B cell (primary cell): ENCODE measurements at regions not wholly inside any gene's neighbourhood (a gene's known extent, or its start where the extent isn't known, plus 50 kb on each side); places are given as distances from the start of the nearest gene placed in this dataset.

Experiments used
- ATAC-seq: fragments of 200-7000 bp; cut with Tn5 transposase; one replicate; pipeline ENCODE4 v1.10.0; 2021; ENCODE audit warnings: low read depth, mild to moderate bottlenecking, moderate number of reproducible peaks, moderate library complexity
- CTCF ChIA-PET: fragments of 350-600 bp; sonication (Branson Sonifier 250); formaldehyde crosslinking; loops from one replicate; lab custom pipeline; 2021; ENCODE audit warnings: antibody characterized with exemption, inconsistent platforms; lab: Charles Lee
- POLR2A ChIA-PET: fragments of 350-600 bp; sonication (Branson Sonifier 250); formaldehyde crosslinking; loops from one replicate; lab custom pipeline; 2021; ENCODE audit warnings: antibody characterized with exemption; lab: Charles Lee
- DNase-seq: peaks from one replicate; pipeline ENCODE4 v3.0.0; 2013
- H2AFZ ChIP-seq: 2 replicates; pipeline ENCODE4 v1.6.1; 2012; ENCODE audit warnings: mild to moderate bottlenecking, low read depth, low read length; ENCODE audit not compliant: insufficient read depth, poor library complexity, severe bottlenecking
- H3K27ac ChIP-seq, 2 donors: 1 replicate in 1 of 2; 2 replicates in 1 of 2; pipeline ENCODE4 v1.5.1; 2012 to 2013; ENCODE audit warnings: low read length in 2 of 2, mild to moderate bottlenecking in 2 of 2, moderate library complexity in 1 of 2
- H3K27me3 ChIP-seq, 4 experiments: fragments of 200-600 bp in 1 of 4; sonication (generic) in 1 of 4; replicated peaks in 1 of 4; 1 replicate in 2 of 4; 2 replicates in 2 of 4; pipeline versions ENCODE4 v1.6.1 to v1.7.0; 2013 to 2016; ENCODE audit warnings: low read length in 3 of 4, mild to moderate bottlenecking in 2 of 4, mixed read lengths in 1 of 4, moderate library complexity in 1 of 4; ENCODE audit not compliant: insufficient read depth in 4 of 4, control insufficient read depth in 3 of 4; ENCODE audit errors: control extremely low read depth in 1 of 4
- H3K36me3 ChIP-seq, 2 experiments: replicated peaks in 1 of 2; 1 replicate in 1 of 2; 2 replicates in 1 of 2; pipeline versions ENCODE4 v1.6.1 to v1.7.1; 2013; ENCODE audit warnings: low read length in 1 of 2; ENCODE audit not compliant: insufficient read depth in 2 of 2, control insufficient read depth in 1 of 2; ENCODE audit errors: control extremely low read depth in 1 of 2, extremely low read depth in 1 of 2
- H3K4me1 ChIP-seq, 2 donors: fragments of 200-600 bp in 1 of 2; sonication (generic) in 1 of 2; 1 replicate in 1 of 2; 2 replicates in 1 of 2; pipeline versions ENCODE4 v1.5.1 to v1.6.1; 2013 to 2017; ENCODE audit warnings: low read length in 2 of 2; ENCODE audit not compliant: control insufficient read depth in 2 of 2, insufficient read depth in 2 of 2
- H3K4me2 ChIP-seq: replicated peaks from 2 replicates; pipeline ENCODE3; 2012; ENCODE audit warnings: mild to moderate bottlenecking, low read depth, low read length; ENCODE audit not compliant: poor library complexity, severe bottlenecking
- H3K4me3 ChIP-seq, 5 experiments: fragments of 200-600 bp in 1 of 5; sonication (generic) in 1 of 5; 1 replicate in 3 of 5; 2 replicates in 2 of 5; pipeline versions ENCODE4 v1.5.1 to v1.7.0; 2011 to 2016; ENCODE audit warnings: low read length in 4 of 5, mild to moderate bottlenecking in 4 of 5, low read depth in 2 of 5, control low read depth in 1 of 5, moderate library complexity in 1 of 5; ENCODE audit not compliant: insufficient read depth in 1 of 5; ENCODE audit errors: control extremely low read depth in 1 of 5, extremely low read depth in 1 of 5
- H3K79me2 ChIP-seq: fragments of 200-600 bp; sonication (generic); one replicate; pipeline ENCODE4 v1.6.0; 2016; ENCODE audit warnings: low read length; ENCODE audit not compliant: control insufficient read depth, insufficient read depth
- H3K9ac ChIP-seq: fragments of 200-600 bp; sonication (generic); 2 replicates; pipeline ENCODE4 v1.6.1; 2017; ENCODE audit warnings: mild to moderate bottlenecking, low read length, moderate library complexity
- H3K9me3 ChIP-seq, 3 donors: one replicate each; pipeline versions ENCODE4 v1.6.1 to v1.7.1; 2013; ENCODE audit warnings: low read length in 2 of 3; ENCODE audit not compliant: control insufficient read depth in 2 of 3, insufficient read depth in 1 of 3; ENCODE audit errors: control extremely low read depth in 1 of 3
- H4K20me1 ChIP-seq: 2 replicates; pipeline ENCODE4 v1.6.0; 2012; ENCODE audit warnings: mild to moderate bottlenecking, low read length; ENCODE audit not compliant: insufficient read depth, control insufficient read depth, poor library complexity, severe bottlenecking
- H3K27ac Mint-ChIP-seq: one replicate; pipeline ENCODE4 v1.8.0; 2021; ENCODE audit warnings: mixed read lengths
- H3K27me3 Mint-ChIP-seq: one replicate; pipeline ENCODE4 v1.8.0; 2021; ENCODE audit warnings: mixed read lengths
- H3K4me1 Mint-ChIP-seq: one replicate; pipeline ENCODE4 v1.8.0; 2021; ENCODE audit warnings: mixed read lengths
- H3K4me3 Mint-ChIP-seq: one replicate; pipeline ENCODE4 v1.8.0; 2021; ENCODE audit warnings: mixed read lengths
- H3K9me3 Mint-ChIP-seq: one replicate; pipeline ENCODE4 v1.8.0; 2022; ENCODE audit warnings: mixed read lengths; ENCODE audit not compliant: insufficient read depth
- EZH2 ChIP-seq: IDR thresholded peaks from 2 replicates; pipeline ENCODE4 v1.6.1; 2012; ENCODE audit warnings: borderline replicate concordance, low read depth, mild to moderate bottlenecking, moderate library complexity, low read length; ENCODE audit not compliant: insufficient read depth, poor library complexity, severe bottlenecking
- WGBS: methylation state at CpG from one replicate; pipeline ENCODE4 v1.1.5; 2013; ENCODE audit warnings: missing lambda C conversion rate; ENCODE audit not compliant: insufficient coverage; 5-methylcytosine and 5-hydroxymethylcytosine counted together
- intact Hi-C: fragments of 100-400 bp; cut with micrococcal nuclease; formaldehyde crosslinking; loops from one replicate; pipeline ENCODE4 v1.10.0; 2022
- TF ChIP-seq, protein P1 (sequence below): fragments of 200-600 bp; IDR thresholded peaks from one replicate; pipeline ENCODE4 v1.8.0; 2022; ENCODE audit warnings: antibody characterized with exemption, mild to moderate bottlenecking

- Histone ChIP-seq H3K4me3 (no peak overlapping the region), H3K9me3 (peaks cover 5 to 15% (median 6%) of the 10 kb centered on the region in 3 donors), H3K79me2 (no peaks in the 10 kb centered on the region), H3K36me3 (no peaks in the 10 kb centered on the region), H4K20me1 (no peaks in the 10 kb centered on the region), H2AFZ (no peak overlapping the region), H3K27ac (no peak overlapping the region), H3K27me3 (no peaks in the 10 kb centered on the region), H3K4me2 (no peak overlapping the region), H3K9ac (no peak overlapping the region), H3K4me1 (no peaks in the 10 kb centered on the region)
- Mint-ChIP-seq H3K27me3 (peaks cover 3% of the 10 kb centered on the region), H3K4me3 (no peak overlapping the region), H3K9me3 (peaks cover 7% of the 10 kb centered on the region), H3K27ac (no peak overlapping the region), H3K4me1 (no peaks in the 10 kb centered on the region)
- no peak for DNase-seq
- ChIA-PET POLR2A (no interaction called here), CTCF (no interaction called here)
- no peak for TF ChIP-seq EZH2
- TF ChIP-seq, protein P1, sequence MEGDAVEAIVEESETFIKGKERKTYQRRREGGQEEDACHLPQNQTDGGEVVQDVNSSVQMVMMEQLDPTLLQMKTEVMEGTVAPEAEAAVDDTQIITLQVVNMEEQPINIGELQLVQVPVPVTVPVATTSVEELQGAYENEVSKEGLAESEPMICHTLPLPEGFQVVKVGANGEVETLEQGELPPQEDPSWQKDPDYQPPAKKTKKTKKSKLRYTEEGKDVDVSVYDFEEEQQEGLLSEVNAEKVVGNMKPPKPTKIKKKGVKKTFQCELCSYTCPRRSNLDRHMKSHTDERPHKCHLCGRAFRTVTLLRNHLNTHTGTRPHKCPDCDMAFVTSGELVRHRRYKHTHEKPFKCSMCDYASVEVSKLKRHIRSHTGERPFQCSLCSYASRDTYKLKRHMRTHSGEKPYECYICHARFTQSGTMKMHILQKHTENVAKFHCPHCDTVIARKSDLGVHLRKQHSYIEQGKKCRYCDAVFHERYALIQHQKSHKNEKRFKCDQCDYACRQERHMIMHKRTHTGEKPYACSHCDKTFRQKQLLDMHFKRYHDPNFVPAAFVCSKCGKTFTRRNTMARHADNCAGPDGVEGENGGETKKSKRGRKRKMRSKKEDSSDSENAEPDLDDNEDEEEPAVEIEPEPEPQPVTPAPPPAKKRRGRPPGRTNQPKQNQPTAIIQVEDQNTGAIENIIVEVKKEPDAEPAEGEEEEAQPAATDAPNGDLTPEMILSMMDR = no peak
- intact Hi-C loops = no loop called here
- WGBS = 85% methylated on average over 5 of the region's 8 CpGs
- ATAC-seq = no peak
These were observed 94.4 kb upstream of the KIF5B start for GRCh38 chr10:32150532-32151101.

DNA sequence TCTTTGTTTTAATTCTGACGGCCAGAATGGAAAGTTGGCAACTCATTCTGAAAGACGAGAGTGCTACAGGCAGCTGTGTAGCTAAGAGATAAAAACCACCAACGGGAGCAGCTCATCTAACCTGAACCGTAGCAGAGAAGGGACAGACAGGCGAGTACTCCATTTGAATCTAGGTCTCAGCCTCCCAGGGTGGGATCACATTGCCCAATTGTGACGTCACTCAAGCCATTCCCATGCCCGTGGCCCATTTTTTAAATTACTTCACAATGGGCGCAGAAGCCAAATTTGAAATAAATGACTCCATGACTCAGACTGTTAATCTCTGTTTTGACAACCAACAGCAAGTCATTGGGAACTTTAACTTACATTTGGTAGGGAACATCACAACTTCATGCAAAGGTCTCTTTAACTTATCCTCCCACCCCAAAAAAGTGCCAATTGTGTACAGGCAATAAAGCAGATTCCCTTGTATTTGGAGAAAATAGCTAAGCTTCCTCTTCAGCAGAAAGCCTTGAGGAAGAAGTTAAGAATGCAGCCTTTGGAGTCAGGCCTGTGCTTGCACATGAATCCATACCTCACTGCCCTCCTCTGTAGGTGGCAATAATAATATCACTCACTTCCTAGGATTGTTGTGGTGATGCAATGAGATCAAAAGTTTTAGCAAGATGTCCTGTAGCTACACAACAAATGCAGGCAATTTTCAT lies 93.2 kb upstream of the KIF5B start:
- ATAC-seq (no peak), DNase-seq (no peak)
- Histone ChIP-seq H4K20me1 (no peaks in the 10 kb centered on the region), H3K27me3 (no peaks in the 10 kb centered on the region), H3K4me3 (no peak overlapping the region), H2AFZ (no peak overlapping the region), H3K9me3 (peaks cover 5 to 10% (median 6%) of the 10 kb centered on the region in 3 donors), H3K27ac (no peak overlapping the region), H3K79me2 (no peaks in the 10 kb centered on the region), H3K36me3 (no peaks in the 10 kb centered on the region), H3K4me2 (no peak overlapping the region), H3K4me1 (no peaks in the 10 kb centered on the region), H3K9ac (no peak overlapping the region)
- TF ChIP-seq EZH2 = no peak
- TF ChIP-seq, protein P1 = no peak
- Mint-ChIP-seq H3K27me3 (peaks cover 3% of the 10 kb centered on the region), H3K9me3 (peaks cover 7% of the 10 kb centered on the region), H3K4me1 (no peaks in the 10 kb centered on the region), H3K4me3 (no peak overlapping the region), H3K27ac (no peak overlapping the region)
- POLR2A ChIA-PET = no interaction called here
- 66% methylated on average over 8 of the region's 8 CpGs for WGBS
- CTCF ChIA-PET = no interaction called here
- intact Hi-C loops = no loop called here
